AG10803 (cell line): ENCODE measurements at regions not wholly inside any gene's neighbourhood (a gene's known extent, or its start where the extent isn't known, plus 50 kb on each side); places are given as distances from the start of the nearest gene placed in this dataset.
"Not testable (repeated sequence)": the region's sequence is repeated elsewhere in the genome, so short reads cannot be mapped to it uniquely, and the experiment has no call there.

ENCODE experiments used
- DNase-seq: peaks from one replicate; pipeline ENCODE4 v3.0.0; 2010; ENCODE audit warnings: low read depth
- H3K4me3 ChIP-seq: 2 replicates; pipeline ENCODE4 v1.5.1; 2011; ENCODE audit warnings: mild to moderate bottlenecking, low read length, control low read depth
- CTCF ChIP-seq: conservative IDR thresholded peaks from 2 replicates; pipeline ENCODE4 v1.5.1; 2011; ENCODE audit warnings: mild to moderate bottlenecking, low read length, control low read depth, inconsistent platforms

DNA sequence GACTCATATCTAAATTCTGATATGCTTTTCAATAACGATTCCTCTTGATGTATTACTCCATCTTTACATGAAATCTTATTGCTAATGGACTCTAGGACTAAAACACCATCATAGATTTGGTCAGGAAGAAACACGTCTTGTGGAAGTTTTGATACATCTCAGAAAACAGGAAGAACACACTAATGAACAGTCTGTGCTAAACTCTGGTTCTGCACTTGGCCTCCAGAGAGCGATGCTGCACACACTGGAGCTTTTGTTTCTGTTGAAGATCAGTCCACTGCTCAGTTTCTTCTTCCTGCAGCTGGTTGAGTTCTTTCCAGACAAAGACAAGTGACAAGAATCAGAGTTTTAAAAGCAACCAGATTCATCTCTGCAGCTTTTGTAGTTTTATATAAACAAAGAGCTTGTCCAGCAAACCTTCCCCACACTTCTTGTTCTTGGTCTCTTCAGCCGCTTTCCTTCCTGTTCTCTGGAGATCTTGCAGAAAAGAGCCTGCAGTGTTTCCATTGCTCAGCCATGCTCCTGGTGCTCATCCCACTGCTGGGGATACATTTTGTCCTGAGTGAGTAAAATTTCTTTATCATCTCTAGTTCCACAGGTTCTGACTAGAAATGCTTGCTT lies 229.1 kb upstream of the OR4E1 start:
- no peak for TF ChIP-seq CTCF

GRCh38 chr14:21894898-21895194 lies 221.2 kb upstream of the OR4E1 start:
- not testable (repeated sequence) for H3K4me3 ChIP-seq, DNase-seq

More for the DNA sequence above, 229.1 kb upstream of the OR4E1 start:
- no peak for DNase-seq
- no peak overlapping the region for H3K4me3 ChIP-seq

DNA sequence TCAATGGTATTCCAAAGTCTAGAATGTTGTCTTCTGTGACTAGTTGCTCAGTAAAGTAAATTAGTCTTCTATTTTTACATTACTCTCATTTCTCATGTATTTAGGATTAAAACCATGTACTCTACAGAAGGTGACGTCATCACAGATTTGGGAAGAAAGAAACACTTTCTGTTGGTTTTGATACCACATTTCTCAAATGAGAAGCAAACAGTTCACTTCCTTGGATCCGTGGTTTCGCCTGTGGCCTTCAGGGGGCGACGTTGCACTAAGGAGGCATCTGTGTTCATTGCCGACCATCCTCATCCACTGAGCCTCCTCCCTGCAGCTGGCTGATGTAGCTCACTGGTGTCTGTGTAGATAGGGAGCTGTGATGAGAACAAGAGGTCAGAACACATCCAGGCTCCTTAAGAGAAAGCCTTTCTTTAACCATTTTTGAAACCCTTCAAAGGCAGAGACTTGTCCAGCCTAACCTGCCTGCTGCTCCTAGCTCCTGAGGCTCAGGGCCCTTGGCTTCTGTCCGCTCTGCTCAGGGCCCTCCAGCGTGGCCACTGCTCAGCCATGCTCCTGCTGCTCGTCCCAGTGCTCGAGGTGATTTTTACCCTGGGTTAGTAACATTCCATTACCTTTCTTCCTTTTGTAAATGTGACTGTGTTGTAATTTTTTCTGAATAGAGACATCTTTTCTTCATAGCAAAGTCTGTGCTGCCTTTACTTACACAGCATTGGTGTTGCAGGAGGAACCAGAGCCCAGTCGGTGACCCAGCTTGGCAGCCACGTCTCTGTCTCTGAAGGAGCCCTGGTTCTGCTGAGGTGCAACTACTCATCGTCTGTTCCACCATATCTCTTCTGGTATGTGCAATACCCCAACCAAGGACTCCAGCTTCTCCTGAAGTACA lies 220.6 kb upstream of the OR4E1 start:
- no peak for TF ChIP-seq CTCF
- DNase-seq: no peak
- no peak overlapping the region for H3K4me3 ChIP-seq

GRCh38 chr14:21891921-21892320 lies 218.3 kb upstream of the OR4E1 start:
- no peak overlapping the region for H3K4me3 ChIP-seq
- no peak for DNase-seq
- TF ChIP-seq CTCF: no peak

- no peak overlapping the region for H3K4me3 ChIP-seq
- no peak for TF ChIP-seq CTCF
These were observed 211.4 kb upstream of the OR4E1 start for GRCh38 chr14:21884995-21885394.

GRCh38 chr14:21882226-21882625 lies 208.6 kb upstream of the OR4E1 start:
- H3K4me3 ChIP-seq: no peak overlapping the region
- DNase-seq: no peak
- no peak for TF ChIP-seq CTCF

More at GRCh38 chr14:21884995-21885394, 211.4 kb upstream of the OR4E1 start:
- no peak for DNase-seq

GRCh38 chr14:21880918-21881317 lies 207.3 kb upstream of the OR4E1 start:
- H3K4me3 ChIP-seq: no peak overlapping the region
- no peak for DNase-seq
- no peak for TF ChIP-seq CTCF
